ENCODE measurements at regions not wholly inside any gene's neighbourhood (a gene's known extent, or its start where the extent isn't known, plus 50 kb on each side); places are given as distances from the start of the nearest gene placed in this dataset.
"Not testable (repeated sequence)": the region's sequence is repeated elsewhere in the genome, so short reads cannot be mapped to it uniquely, and the experiment has no call there.

DNA sequence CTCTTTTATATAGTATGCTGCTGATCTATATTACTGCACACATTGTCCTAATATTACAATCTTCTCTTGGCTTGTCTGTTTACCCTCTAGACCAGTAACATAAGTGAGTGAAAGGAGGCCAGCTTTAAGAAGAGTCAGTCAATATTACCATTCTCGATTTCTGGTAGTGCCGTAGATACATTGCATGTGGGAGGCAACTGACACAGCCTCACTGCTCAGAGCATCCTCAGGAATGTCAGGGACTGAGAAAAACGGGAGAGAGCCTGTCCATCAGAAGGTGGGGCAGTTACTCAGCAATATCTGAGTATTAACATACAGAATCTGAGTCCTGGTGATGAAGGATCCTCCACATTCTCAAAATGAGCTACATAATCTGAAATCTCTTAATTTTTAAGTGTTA, 259.9 kb downstream of the GJA1 start:
- H3K9ac ChIP-seq (ENCODE audit: low read length in 3 of 3): no peak overlapping the region
- FAIRE-seq (no peak), DNase-seq (no peak)
- H3K27ac ChIP-seq (ENCODE audit: low read depth in 2 of 2, low read length in 2 of 2): no peak overlapping the region
- H3K9me3 ChIP-seq (ENCODE audit: control insufficient read depth in 2 of 3, insufficient read depth in 1 of 3, low read length in 3 of 3): no peaks in the 10 kb centered on the region
- no peaks in the 10 kb centered on the region for H3K36me3 ChIP-seq (ENCODE audit: control insufficient read depth in 2 of 3, insufficient read depth in 3 of 3, low read length in 3 of 3)
- no peak overlapping the region for H3K4me3 ChIP-seq (ENCODE audit: low read length in 3 of 3)
- intact Hi-C loops (cut with DNase I): no loop called here
- no peaks in the 10 kb centered on the region for H3K4me1 ChIP-seq (ENCODE audit: control insufficient read depth in 2 of 3, insufficient read depth in 2 of 3, low read depth in 1 of 3, low read length in 3 of 3)
- TF ChIP-seq, protein P1, sequence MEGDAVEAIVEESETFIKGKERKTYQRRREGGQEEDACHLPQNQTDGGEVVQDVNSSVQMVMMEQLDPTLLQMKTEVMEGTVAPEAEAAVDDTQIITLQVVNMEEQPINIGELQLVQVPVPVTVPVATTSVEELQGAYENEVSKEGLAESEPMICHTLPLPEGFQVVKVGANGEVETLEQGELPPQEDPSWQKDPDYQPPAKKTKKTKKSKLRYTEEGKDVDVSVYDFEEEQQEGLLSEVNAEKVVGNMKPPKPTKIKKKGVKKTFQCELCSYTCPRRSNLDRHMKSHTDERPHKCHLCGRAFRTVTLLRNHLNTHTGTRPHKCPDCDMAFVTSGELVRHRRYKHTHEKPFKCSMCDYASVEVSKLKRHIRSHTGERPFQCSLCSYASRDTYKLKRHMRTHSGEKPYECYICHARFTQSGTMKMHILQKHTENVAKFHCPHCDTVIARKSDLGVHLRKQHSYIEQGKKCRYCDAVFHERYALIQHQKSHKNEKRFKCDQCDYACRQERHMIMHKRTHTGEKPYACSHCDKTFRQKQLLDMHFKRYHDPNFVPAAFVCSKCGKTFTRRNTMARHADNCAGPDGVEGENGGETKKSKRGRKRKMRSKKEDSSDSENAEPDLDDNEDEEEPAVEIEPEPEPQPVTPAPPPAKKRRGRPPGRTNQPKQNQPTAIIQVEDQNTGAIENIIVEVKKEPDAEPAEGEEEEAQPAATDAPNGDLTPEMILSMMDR (IDR thresholded peaks at IDR 0.05; ENCODE audit: borderline replicate concordance, extremely low read depth, insufficient read depth): no peak
- no peaks in the 10 kb centered on the region for H3K27me3 ChIP-seq (ENCODE audit: control insufficient read depth, insufficient read depth, low read length)

DNA sequence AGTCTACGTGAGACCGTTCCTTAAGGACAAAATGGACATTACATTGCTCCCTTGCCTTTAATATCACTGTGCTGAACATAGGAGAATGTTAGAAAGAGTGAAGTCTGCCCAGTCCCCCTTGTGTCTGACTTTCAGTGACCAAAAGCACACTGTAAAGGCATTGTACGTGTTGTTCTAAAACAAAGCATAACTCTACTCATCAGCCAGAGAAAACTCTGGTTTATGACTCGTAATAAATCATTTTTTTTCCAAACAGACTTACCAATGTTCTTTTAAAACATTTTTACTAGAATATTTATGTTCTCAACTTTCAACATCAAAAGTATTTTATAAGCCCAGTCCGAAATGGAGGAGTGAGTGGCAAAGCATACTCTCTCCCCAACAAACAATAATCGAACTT, 262.5 kb downstream of the GJA1 start:
- TF ChIP-seq, protein P1 (IDR thresholded peaks at IDR 0.05; ENCODE audit: borderline replicate concordance, extremely low read depth, insufficient read depth): no peak
- DNase-seq: no peak
- Histone ChIP-seq H3K9ac (ENCODE audit: low read length in 3 of 3) (no peak overlapping the region), H3K36me3 (ENCODE audit: control insufficient read depth in 2 of 3, insufficient read depth in 3 of 3, low read length in 3 of 3) (no peaks in the 10 kb centered on the region), H3K9me3 (ENCODE audit: control insufficient read depth in 2 of 3, insufficient read depth in 1 of 3, low read length in 3 of 3) (no peaks in the 10 kb centered on the region), H3K4me1 (ENCODE audit: control insufficient read depth in 2 of 3, insufficient read depth in 2 of 3, low read depth in 1 of 3, low read length in 3 of 3) (no peaks in the 10 kb centered on the region), H3K27me3 (ENCODE audit: control insufficient read depth, insufficient read depth, low read length) (no peaks in the 10 kb centered on the region), H3K27ac (ENCODE audit: low read depth in 2 of 2, low read length in 2 of 2) (no peak overlapping the region), H3K4me3 (ENCODE audit: low read length in 3 of 3) (no peak overlapping the region)
- FAIRE-seq: no peak
- intact Hi-C loops (cut with DNase I): no loop called here

DNA sequence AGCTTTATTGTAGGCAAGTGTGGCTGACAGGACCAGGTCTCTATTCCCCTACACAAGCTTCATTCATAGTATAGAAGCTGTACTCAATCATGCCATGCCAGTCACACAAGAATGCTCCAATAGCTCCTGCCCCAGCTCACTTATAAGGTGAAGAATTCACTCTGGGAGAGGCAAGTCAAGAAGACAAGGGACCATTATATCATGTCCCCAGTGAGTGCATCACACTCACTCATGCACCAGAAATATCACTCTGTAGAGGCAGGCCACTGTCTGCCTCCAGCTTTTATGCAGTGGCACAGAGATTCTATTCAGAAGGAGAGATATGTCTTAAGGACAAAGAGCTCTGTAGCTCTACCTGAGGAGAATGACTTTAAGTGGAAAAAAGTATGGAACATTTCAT, 263.2 kb downstream of the GJA1 start:
- no peak for DNase-seq
- FAIRE-seq: no peak
- H3K4me1 ChIP-seq (ENCODE audit: control insufficient read depth in 2 of 3, insufficient read depth in 2 of 3, low read depth in 1 of 3, low read length in 3 of 3): no peaks in the 10 kb centered on the region
- H3K27me3 ChIP-seq (ENCODE audit: control insufficient read depth, insufficient read depth, low read length): no peaks in the 10 kb centered on the region
- no peaks in the 10 kb centered on the region for H3K9me3 ChIP-seq (ENCODE audit: control insufficient read depth in 2 of 3, insufficient read depth in 1 of 3, low read length in 3 of 3)
- H3K36me3 ChIP-seq (ENCODE audit: control insufficient read depth in 2 of 3, insufficient read depth in 3 of 3, low read length in 3 of 3): no peaks in the 10 kb centered on the region
- TF ChIP-seq, protein P1 (IDR thresholded peaks at IDR 0.05; ENCODE audit: borderline replicate concordance, extremely low read depth, insufficient read depth): no peak
- no peak overlapping the region for H3K27ac ChIP-seq (ENCODE audit: low read depth in 2 of 2, low read length in 2 of 2)
- H3K4me3 ChIP-seq (ENCODE audit: low read length in 3 of 3): no peak overlapping the region
- no peak overlapping the region for H3K9ac ChIP-seq (ENCODE audit: low read length in 3 of 3)
- intact Hi-C loops (cut with DNase I): no loop called here

DNA sequence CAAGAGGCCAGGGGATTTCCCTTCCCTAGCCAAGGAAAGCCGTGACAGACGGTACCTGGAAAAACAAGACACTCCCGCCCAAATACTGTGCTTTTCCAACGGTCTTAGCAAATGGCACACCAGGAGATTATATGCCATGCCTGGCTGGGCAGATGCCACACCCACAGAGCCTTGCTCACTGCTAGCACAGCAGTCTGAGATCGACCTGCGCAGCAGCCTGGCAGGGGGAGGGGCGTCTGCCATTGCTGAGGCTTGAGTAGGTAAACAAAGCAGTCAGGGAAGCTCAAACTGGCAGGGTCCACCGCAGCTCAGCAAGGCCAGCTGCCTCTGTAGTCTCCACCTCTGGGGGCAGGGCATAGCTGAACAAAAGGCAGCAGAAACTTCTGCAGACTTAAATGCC, 267.7 kb downstream of the GJA1 start:
- H3K9ac ChIP-seq (ENCODE audit: low read length in 3 of 3); H3K4me1 ChIP-seq (ENCODE audit: control insufficient read depth in 2 of 3, insufficient read depth in 2 of 3, low read depth in 1 of 3, low read length in 3 of 3); intact Hi-C loops (cut with DNase I); H3K27ac ChIP-seq (ENCODE audit: low read depth in 2 of 2, low read length in 2 of 2); FAIRE-seq; H3K27me3 ChIP-seq (ENCODE audit: control insufficient read depth, insufficient read depth, low read length); H3K4me3 ChIP-seq (ENCODE audit: low read length in 3 of 3); H3K9me3 ChIP-seq (ENCODE audit: control insufficient read depth in 2 of 3, insufficient read depth in 1 of 3, low read length in 3 of 3); H3K36me3 ChIP-seq (ENCODE audit: control insufficient read depth in 2 of 3, insufficient read depth in 3 of 3, low read length in 3 of 3): not testable (repeated sequence)
- DNase-seq: peak in 1 of 5 donors; percentile 52
